GM23338 (cell line): ENCODE measurements at regions not wholly inside any gene's neighbourhood (a gene's known extent, or its start where the extent isn't known, plus 50 kb on each side); places are given as distances from the start of the nearest gene placed in this dataset.

ENCODE experiments used
- ATAC-seq: fragments of 200-7000 bp; cut with Tn5 transposase; 3 replicates; pipeline ENCODE4 v1.9.1; 2020
- DNase-seq: peaks from one replicate; pipeline ENCODE4 v3.0.0-alpha.2; 2015; ENCODE audit warnings: low spot score
- H2AFZ ChIP-seq: fragments of 200-600 bp; sonication (generic); 2 replicates; pipeline ENCODE4 v1.8.0; 2016; ENCODE audit warnings: antibody characterized with exemption, mild to moderate bottlenecking, moderate library complexity
- H3F3A ChIP-seq: fragments of 200-600 bp; sonication (generic); replicated peaks from 2 replicates; pipeline ENCODE4 v1.8.0; 2017; ENCODE audit warnings: antibody characterized with exemption, mixed run types, low read depth
- H3K27ac ChIP-seq: fragments of 200-600 bp; sonication (generic); 2 replicates; pipeline ENCODE4 v1.6.1; 2016; ENCODE audit warnings: low read depth
- H3K27me3 ChIP-seq: fragments of 200-600 bp; sonication (generic); 2 replicates; pipeline ENCODE4 v1.8.0; 2016; ENCODE audit warnings: mild to moderate bottlenecking, mixed run types, moderate library complexity; ENCODE audit not compliant: insufficient read depth
- H3K36me3 ChIP-seq: fragments of 200-600 bp; sonication (generic); 2 replicates; pipeline ENCODE4 v1.8.0; 2016; ENCODE audit warnings: mild to moderate bottlenecking; ENCODE audit not compliant: insufficient read depth
- H3K4me1 ChIP-seq: fragments of 200-600 bp; sonication (generic); 2 replicates; pipeline ENCODE4 v1.8.0; 2016; ENCODE audit warnings: mild to moderate bottlenecking, moderate library complexity; ENCODE audit not compliant: insufficient read depth
- H3K4me2 ChIP-seq: fragments of 200-600 bp; sonication (generic); 2 replicates; pipeline ENCODE4 v1.7.1; 2017; ENCODE audit warnings: mixed run types
- H3K4me3 ChIP-seq: fragments of 200-600 bp; sonication (generic); 2 replicates; pipeline ENCODE4 v1.6.1; 2016; ENCODE audit warnings: mixed run types
- H3K79me2 ChIP-seq: fragments of 200-600 bp; sonication (generic); replicated peaks from 2 replicates; pipeline ENCODE4 v1.8.0; 2017; ENCODE audit warnings: mild to moderate bottlenecking; ENCODE audit not compliant: insufficient read depth
- H3K9me2 ChIP-seq: fragments of 200-600 bp; sonication (generic); 2 replicates; pipeline ENCODE4 v1.8.0; 2017; ENCODE audit not compliant: insufficient read depth
- H4K20me1 ChIP-seq: fragments of 200-600 bp; sonication (generic); replicated peaks from 2 replicates; pipeline ENCODE4 v1.8.0; 2017; ENCODE audit warnings: mild to moderate bottlenecking; ENCODE audit not compliant: insufficient read depth
- H3K27ac Mint-ChIP-seq: 2 replicates; pipeline ENCODE4 v1.8.0; 2020; ENCODE audit warnings: inconsistent platforms, mild to moderate bottlenecking, moderate library complexity, mixed read lengths
- H3K27me3 Mint-ChIP-seq: 3 replicates; pipeline ENCODE4 v1.8.0; 2022; ENCODE audit warnings: low read depth, mild to moderate bottlenecking, moderate library complexity, mixed read lengths, inconsistent platforms; ENCODE audit not compliant: insufficient read depth, poor library complexity
- H3K36me3 Mint-ChIP-seq: 3 replicates; pipeline ENCODE4 v1.8.0; 2021; ENCODE audit warnings: low read depth, mild to moderate bottlenecking, inconsistent platforms, moderate library complexity, mixed read lengths
- H3K4me1 Mint-ChIP-seq: 3 replicates; pipeline ENCODE4 v1.8.0; 2020; ENCODE audit warnings: mild to moderate bottlenecking, inconsistent platforms, mixed read lengths
- H3K4me3 Mint-ChIP-seq: 3 replicates; pipeline ENCODE4 v1.8.0; 2021; ENCODE audit warnings: moderate library complexity, mild to moderate bottlenecking, inconsistent platforms, mixed read lengths
- H3K9me3 Mint-ChIP-seq: 3 replicates; pipeline ENCODE4 v1.8.0; 2020; ENCODE audit warnings: moderate library complexity, mild to moderate bottlenecking, inconsistent platforms, mixed read lengths
- CREB1 ChIP-seq: fragments of 250-450 bp; sonication (Bioruptor Pico); IDR thresholded peaks from 2 replicates; pipeline ENCODE4 v1.5.0; 2020; ENCODE audit warnings: low read depth, mild to moderate bottlenecking, moderate library complexity
- CTCF ChIP-seq, 2 experiments: fragments of 200-600 bp in 1 of 2; sonication (generic) in 1 of 2; conservative IDR thresholded peaks; 2 replicates each; pipeline versions ENCODE4 v1.5.1 to v1.6.1; 2016 to 2017; ENCODE audit warnings: antibody characterized with exemption in 2 of 2, low read depth in 2 of 2, mild to moderate bottlenecking in 2 of 2, moderate library complexity in 1 of 2
- ETS1 ChIP-seq: IDR thresholded peaks from 2 replicates; pipeline ENCODE4 v1.6.1; 2016; ENCODE audit warnings: antibody characterized with exemption
- EZH2 ChIP-seq: fragments of 200-600 bp; sonication (generic); IDR thresholded peaks from one replicate; pipeline ENCODE4 v1.8.0; 2017; ENCODE audit warnings: antibody characterized with exemption, mild to moderate bottlenecking, low read depth; ENCODE audit not compliant: unreplicated experiment
- EZH2phosphoT487 ChIP-seq: fragments of 200-600 bp; sonication (generic); IDR thresholded peaks from one replicate; pipeline ENCODE4 v1.8.1; 2018; ENCODE audit warnings: antibody characterized with exemption; ENCODE audit not compliant: unreplicated experiment
- JUNB ChIP-seq: IDR thresholded peaks from one replicate; pipeline ENCODE4 v1.6.1; 2016; ENCODE audit warnings: antibody characterized with exemption; ENCODE audit not compliant: unreplicated experiment
- NANOG ChIP-seq: IDR thresholded peaks from 2 replicates; pipeline ENCODE4 v1.6.1; 2016; ENCODE audit warnings: antibody characterized with exemption, borderline replicate concordance
- POLR2AphosphoS5 ChIP-seq: IDR thresholded peaks from 2 replicates; pipeline ENCODE4 v1.6.1; 2016; ENCODE audit warnings: antibody characterized with exemption, low read depth
- REST ChIP-seq: IDR thresholded peaks from one replicate; pipeline ENCODE4 v1.6.1; 2018; ENCODE audit warnings: antibody characterized with exemption; ENCODE audit not compliant: unreplicated experiment
- STAT1 ChIP-seq: IDR thresholded peaks from one replicate; pipeline ENCODE4 v1.6.1; 2016; ENCODE audit warnings: antibody characterized with exemption; ENCODE audit not compliant: unreplicated experiment
- ZNF114 ChIP-seq: fragments of 250-450 bp; sonication (Bioruptor Pico); IDR thresholded peaks from 2 replicates; pipeline ENCODE4 v1.5.0; 2020; ENCODE audit warnings: mild to moderate bottlenecking, moderate library complexity
- ZNF331 ChIP-seq: fragments of 250-450 bp; sonication (Bioruptor Pico); IDR thresholded peaks from 2 replicates; pipeline ENCODE4 v1.5.0; 2020; ENCODE audit warnings: low read depth, mild to moderate bottlenecking, moderate library complexity
- ZNF462 ChIP-seq: fragments of 250-450 bp; sonication (Bioruptor Pico); IDR thresholded peaks from 2 replicates; pipeline ENCODE4 v1.5.0; 2020; ENCODE audit warnings: mild to moderate bottlenecking, moderate library complexity

- Histone ChIP-seq H3K9me2 (no peaks in the 10 kb centered on the region; the same call in 1 of the 2 replicates), H3K4me2 (no peak overlapping the region), H3K79me2 (no peaks in the 10 kb centered on the region), H3K36me3 (no peaks in the 10 kb centered on the region), H3K4me1 (no peaks in the 10 kb centered on the region), H3K27ac (no peak overlapping the region), H2AFZ (no peak overlapping the region), H3K4me3 (no peak overlapping the region), H4K20me1 (no peaks in the 10 kb centered on the region), H3K27me3 (no peaks in the 10 kb centered on the region), H3F3A (no peaks in the 10 kb centered on the region)
- no peak for ATAC-seq
- no peak for TF ChIP-seq STAT1
- no peak for TF ChIP-seq POLR2AphosphoS5
- no peak for TF ChIP-seq ETS1
- TF ChIP-seq REST, result no peak
- no peak for TF ChIP-seq CREB1 (CRISPR knock-in tag)
- TF ChIP-seq CTCF (conservative IDR thresholded peaks at IDR 0.05; ENCODE audit: low read depth in 2 of 2), result no peak
- TF ChIP-seq ZNF462 (CRISPR knock-in tag), result no peak
- no peak for TF ChIP-seq ZNF331
- no peak for TF ChIP-seq EZH2
- no peak for TF ChIP-seq NANOG
- no peak for TF ChIP-seq JUNB
- no peak for TF ChIP-seq ZNF114 (CRISPR knock-in tag)
- no peak for TF ChIP-seq EZH2phosphoT487
- no peak for DNase-seq
- Mint-ChIP-seq H3K27me3 (no peaks in the 10 kb centered on the region), H3K36me3 (no peaks in the 10 kb centered on the region), H3K4me3 (no peak overlapping the region), H3K4me1 (no peaks in the 10 kb centered on the region), H3K27ac (no peak overlapping the region), H3K9me3 (no peaks in the 10 kb centered on the region)
Measured at GRCh38 chr4:10746371-10747171, 62.0 kb upstream of the CLNK start.
